ENCODE measurements at regions not wholly inside any gene's neighbourhood (a gene's known extent, or its start where the extent isn't known, plus 50 kb on each side); places are given as distances from the start of the nearest gene placed in this dataset.

DNA sequence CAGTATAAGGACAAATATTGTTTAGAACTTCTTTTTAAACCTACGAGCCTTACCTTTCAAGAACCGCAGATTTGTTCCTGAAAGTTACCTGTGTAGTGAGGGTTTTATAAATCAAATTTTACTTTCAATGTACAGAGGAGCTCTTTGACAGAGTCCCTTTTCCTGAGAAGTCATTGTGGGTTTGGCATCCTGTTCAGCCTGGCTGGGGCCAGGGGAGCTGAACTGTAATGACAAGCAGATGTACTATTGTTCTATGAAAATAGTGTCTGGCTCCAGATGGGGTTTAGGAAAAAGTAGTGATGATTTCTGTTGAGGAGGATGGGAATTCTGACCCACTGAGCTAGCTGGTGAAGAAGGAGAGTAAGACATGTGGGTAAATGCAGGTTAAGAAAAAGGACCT, 196.2 kb upstream of the PGRMC2 start:
- no peak for DNase-seq (ENCODE audit: low spot score)

DNA sequence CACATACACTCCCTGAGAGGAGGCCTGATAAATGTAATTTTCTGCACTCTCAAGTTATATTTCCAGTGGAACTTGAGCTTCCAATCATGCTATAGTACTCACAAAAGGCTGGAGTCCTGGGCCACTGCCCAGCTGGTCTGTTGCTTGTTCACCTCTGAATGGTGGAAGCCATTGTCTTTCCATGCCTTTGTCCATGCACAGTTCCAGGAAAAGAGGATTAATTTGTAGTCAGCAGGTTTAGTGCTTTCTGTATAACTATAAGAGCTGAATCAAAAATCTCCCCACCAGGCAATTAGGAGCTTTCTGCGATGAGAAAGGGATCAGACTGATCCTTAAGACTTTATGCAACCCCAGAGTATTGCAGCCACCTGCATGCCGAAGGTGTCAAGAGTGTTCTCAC, 195.4 kb upstream of the PGRMC2 start:
- no peak for DNase-seq (ENCODE audit: low spot score)

DNA sequence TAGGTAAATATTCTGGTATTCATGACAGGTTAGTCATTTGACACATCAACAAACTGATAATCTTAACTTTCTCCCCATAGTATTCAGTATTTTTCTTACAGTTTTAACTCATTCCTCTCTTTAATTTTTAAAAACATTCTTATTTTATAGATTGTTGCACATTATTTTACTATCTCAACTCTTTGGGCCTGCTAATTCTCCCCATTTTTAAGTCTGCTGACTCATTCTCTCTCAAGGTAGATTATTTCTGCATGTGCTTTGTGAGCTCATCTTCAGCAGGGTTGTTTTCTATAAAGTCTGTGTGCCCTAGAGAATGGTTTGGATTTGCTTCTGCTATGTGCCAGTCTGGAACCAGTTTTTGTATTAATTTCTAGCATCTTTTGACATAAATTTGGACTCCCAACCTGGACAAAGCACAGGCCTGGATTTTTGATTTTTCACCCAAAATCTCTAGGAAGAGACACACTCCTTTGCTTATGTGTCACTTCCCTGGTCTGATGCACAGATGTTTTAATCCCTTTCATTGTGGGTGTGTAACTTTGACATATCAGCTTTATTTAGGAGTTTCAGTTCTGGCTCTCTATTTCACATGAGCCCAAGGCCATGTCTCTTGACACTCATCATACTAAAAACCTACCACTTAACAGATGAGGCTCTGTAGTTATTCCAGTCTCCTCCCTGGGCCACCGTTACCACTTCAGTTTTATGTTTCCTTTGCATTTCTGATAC, 194.3 kb upstream of the PGRMC2 start:
- no peak for DNase-seq (ENCODE audit: low spot score)

DNA sequence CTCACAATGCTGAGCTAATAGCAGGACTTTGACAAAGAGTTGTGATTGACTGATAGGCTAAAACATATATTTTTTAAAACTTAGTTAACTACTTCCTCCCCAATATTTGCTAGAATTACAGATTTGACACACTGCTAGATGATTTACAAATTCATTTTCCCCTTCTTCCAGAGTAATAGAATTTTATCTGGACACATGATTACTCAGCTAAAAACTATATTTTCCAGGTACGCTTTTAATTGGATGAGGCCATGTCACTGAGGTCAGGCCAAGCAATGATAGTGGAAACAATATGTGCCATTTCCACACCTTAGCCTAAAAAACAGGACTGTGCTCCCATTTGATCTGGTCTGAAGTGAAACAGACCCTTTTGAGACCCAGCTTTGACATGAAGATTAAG, 193.3 kb upstream of the PGRMC2 start:
- DNase-seq (ENCODE audit: low spot score): no peak

DNA sequence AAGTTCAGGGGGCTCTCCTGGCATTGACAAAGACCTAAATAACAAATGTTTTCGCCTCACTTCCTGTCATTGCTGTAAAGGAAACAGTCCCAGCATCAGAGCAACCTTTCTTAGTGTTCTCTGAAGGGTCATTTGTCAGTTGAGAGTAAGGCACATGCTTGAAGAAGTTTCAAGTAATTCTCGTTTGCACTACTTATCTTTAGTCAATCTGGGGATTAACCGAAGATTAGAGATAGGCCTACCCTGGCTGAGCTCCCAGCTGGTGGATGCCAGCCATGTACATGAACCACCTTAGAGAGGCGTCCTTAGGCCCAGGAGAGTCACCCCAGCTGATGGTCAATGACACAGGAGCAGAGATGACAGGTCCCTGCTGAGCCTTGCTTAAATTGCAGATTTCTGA, 189.9 kb upstream of the PGRMC2 start:
- DNase-seq (ENCODE audit: low spot score): no peak

DNA sequence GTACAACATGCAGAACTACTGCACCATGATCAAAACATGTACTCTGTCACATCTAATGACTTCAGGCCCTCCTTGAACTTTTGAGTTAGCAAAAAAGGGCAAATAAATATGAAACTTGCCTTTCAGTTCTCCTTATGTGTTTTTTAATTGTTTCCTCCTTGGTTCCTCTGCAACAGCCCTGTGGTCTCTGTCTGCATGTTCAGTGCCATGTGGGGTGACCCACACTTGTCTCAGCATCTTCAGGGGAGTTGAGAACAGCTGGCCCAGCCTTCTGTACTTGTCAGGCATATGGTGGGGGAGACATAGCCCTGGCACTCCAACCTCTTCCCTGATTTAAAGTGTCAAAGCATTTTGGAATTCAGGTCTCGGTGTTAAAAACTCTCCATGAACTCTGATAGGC, 188.0 kb upstream of the PGRMC2 start:
- DNase-seq (ENCODE audit: low spot score): no peak

DNA sequence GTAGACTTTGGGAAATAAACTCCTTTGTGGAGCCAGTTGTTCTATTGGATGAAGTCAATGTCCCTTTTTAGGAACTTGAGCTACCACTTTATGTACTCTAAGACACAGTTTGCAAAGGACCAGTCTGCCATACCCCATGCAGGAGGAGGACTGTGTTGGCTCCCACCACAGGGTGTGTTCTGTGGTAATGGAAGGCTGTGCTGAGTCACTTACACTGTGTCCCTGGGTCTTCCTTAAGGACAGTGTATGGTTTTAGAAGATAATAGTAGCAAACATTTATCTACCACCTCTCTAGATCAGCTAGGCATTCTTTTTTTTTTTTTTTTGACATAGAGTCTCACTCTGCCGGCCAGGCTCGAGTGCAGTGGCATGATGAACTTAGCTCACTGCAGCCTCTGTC, 184.0 kb upstream of the PGRMC2 start:
- no peak for DNase-seq (ENCODE audit: low spot score)

DNA sequence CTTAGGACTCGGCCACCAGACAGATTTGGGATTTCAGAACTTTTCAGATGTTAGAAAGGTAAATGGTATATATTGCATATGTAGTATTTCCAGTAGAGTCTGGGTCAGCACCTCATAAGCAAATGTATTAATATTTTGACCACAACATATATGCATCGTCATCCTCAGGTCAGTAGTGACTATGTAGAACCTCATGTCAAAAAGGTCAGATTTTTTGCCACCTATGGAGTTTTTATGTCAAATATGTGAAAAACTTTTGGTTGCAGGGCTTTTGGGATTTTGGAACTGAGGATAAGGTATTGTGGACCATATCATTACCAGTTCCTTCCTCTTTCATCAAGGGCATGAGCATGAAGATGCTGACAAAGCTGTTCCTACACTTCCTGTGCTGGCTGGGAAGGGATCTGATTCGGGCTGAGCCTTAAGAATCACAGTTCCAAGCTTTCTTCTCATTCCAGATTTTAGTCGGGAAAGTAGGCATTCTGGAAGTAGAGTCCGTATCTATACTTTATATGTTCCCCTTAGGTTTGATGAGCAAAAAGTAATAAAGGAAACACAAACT, 183.0 kb upstream of the PGRMC2 start:
- DNase-seq (ENCODE audit: low spot score): no peak

DNA sequence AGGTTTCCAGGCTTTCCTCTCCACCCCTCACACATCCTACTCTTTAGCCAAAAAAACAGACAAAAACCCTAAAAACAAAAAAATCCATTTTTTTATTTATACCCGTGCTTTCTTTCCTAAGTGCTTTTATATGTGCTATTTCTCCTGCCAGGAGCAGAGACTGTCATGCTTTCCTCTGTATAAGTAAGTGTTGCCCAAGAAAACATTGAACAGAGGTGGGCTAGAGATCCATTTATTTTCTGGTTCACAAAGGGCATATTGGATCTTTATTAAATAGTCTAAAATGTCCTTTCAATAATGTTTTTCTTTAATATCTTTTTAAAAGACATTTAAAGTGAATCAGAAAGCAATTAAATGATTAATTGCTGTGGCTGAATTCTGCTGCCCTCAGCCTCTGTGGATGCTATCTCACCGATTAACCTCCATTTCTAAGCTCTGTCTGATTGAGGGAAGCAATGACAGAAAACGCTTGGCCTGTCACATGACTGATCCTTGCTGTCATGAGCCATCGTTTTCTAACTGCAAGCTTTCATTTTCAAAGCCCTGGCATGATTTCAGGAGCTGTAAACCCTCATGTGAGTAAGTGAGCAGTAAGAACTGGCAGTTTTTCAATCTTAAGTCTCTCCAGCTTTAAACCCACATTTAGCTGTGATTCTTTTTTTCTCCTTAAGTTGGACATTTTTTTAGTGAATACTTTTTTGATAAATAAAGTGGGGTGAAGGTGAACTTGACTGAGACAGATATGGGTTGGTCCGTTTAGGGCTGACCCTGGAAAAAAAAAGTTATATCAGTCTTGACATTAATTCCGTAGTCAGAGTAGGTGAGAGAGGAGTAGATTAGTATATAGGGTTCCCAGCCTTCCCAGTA, 180.7 kb upstream of the PGRMC2 start:
- DNase-seq (ENCODE audit: low spot score): no peak

DNA sequence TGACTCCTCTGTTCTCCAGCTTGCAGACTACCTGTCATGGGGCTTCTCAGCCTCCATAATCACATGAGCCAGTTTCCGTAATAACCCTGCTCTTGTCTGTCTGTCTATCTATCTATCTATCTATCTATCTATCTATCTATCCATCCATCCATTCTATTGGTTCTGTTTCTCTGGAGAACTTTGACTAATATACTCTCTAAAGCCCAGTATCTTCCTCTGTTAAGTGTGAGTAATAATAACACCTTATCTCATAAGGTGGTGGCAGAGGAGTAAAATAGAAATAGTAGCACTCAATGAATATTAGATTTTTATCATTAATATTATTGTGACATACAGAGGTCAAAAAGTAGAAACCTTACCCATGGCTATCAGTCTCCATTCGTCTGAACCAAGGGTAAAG, 177.9 kb upstream of the PGRMC2 start:
- no peak for DNase-seq (ENCODE audit: low spot score)

DNA sequence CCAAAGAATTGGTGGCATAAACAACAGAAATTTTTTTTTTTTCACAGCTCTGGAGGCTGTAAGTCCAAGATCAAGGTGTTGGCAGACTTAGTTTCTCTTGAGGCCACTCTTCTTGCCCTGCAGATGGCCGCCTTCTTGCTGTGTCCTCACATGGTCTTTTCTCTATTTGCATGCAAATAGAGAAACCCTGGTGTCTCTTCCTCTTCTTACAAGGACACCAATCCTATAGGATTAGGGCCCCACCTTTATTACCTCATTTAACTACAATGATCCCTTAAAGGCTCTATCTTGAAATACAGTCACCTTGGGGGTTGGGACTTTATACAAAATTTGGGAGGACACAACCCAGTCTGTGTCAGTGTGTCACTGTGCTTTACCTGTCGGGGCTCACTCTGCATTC, 175.4 kb upstream of the PGRMC2 start:
- DNase-seq (ENCODE audit: low spot score): no peak

DNA sequence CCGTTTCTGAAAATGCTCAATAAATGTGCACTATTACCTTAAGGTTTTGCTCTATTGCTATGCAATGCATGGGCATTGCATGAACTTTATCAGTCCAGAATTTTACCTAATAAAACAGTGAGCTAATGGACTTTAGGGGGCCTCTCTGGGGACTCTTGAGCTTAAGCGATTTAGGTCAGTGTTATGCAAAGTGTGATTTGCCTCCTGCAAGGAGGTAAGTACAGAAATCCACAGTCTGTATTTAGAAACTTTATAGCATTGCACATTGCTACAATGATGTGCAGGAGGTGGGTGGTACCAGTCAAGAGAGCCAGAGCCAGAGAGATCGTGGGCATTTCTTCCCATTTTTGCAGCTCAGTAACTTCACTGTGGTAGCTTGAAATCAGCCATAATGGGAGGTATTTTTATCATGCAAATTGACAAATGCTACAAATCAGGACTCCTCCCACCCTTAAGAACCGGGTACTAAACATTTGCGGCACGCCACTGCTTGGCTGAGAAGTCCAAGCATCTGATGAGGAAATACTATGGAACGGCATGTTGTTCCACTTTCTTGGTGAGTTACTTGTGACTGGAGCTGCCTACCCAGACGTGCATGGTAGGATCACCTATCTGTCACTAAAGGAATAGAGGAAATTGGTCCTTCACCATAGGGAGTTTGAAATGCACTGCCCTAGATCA, 174.6 kb upstream of the PGRMC2 start:
- no peak for DNase-seq (ENCODE audit: low spot score)

DNA sequence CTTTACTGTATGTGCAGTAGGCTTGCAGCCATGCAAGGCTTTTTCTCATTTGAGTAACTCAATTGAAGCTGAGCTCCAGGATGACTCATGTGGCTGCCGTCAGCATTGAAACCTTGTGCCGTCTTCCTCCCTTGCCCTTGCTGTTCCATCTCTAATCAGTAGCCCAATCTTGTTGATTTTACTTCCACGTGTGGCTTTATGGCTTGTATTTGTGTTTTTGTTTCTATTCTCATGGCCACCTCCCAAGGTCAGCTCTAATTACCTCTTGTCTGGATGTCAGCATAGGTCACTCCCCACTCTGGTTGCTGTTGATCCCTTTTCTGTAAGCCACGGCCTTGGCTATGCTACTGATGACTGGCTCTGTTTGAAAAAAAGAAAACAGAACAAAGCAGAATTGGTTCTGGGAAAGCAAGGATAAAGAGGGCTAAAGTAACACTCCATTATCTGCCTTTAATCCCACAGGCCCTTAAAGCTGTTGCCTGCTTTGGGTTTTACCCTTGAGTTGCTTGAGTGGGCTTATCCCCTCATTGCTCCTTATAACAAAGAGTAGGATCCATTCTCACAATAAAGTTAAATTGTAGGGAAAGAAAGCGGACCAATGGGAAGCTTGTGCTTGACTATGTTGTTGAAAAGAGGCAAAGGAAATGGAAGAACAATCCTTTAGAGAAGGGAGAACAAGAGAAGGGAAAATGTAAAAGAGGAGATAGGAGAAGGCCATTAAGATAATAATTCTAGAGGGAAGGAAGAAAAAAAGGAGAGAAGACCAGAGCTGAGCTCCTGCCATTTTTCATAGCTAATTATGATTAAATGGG, 173.9 kb upstream of the PGRMC2 start:
- no peak for DNase-seq (ENCODE audit: low spot score)

DNA sequence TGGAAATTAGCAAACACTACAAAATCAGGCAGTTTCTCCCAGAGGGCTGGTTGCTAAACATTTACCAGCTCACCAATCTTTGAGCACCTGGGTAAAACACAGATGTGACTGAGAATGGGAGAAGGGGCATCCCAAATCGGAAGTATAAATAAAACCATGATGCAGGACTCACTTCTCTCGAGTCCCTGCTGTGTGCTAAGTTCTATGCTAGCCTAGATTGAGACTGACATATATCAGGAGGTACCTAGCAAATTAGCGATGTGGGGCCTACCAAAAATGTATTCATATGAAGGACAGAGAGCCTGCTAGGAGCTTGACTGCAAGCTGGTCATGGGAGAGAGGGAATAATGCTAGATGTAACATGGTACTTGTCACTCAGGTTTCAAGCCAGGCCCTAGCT, 171.9 kb upstream of the PGRMC2 start:
- DNase-seq (ENCODE audit: low spot score): no peak

DNA sequence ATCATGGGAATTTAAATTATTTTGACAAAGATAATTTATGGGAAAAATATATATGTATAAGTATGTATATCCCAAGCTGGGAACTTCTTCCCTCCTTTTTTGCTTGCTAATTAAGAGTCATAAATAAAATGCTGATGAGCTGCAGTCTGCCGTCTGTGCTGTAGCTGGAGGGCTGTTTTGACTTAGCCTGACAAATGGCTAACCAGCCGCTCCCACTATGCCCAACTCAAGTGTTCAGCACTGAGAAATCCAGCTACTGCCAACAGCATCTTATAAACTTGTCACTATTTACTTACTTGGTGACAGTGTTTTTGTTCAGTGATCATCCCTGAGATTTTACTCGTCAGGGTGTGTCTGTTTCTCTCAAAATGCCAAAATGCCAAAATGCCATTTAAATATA, 171.2 kb upstream of the PGRMC2 start:
- DNase-seq (ENCODE audit: low spot score): no peak

DNA sequence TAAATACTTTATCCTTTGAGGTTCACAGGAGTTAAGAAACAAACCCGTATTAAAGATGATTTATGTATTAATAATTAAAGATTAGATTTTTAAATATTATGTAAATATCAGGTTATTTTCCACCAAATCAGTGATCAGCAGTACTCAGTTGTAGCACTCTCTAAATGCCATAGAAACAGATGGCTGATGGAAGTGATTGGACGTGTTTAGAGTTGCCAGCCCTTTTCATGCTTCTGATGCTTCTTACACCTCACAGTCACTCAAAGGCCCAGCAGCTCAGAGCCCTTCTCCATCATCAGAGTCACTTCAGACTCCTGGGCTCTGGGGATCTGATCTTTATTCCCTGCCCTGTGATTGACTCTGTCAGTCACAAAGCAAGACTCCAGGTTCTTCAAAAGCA, 170.1 kb upstream of the PGRMC2 start:
- DNase-seq (ENCODE audit: low spot score): no peak

DNA sequence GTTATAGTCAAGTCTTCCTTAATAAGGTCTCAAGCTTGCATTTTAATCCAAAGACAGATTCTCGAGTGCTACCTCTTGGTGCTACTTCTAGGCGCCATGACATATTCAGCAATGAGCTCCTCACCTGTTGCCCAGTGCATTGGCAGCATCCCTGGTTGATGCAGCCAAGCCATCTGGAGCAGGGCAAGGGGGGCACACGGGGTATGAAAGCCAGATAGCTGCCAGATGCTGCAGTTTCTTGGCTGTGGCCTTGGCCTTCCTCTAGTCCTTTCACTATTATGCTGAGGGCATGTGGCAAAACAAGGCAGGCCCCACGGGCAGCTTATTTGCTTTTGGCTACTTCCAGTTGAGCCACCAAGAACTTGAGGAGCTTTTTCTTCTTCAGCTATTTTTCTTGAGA, 168.6 kb upstream of the PGRMC2 start:
- no peak for DNase-seq (ENCODE audit: low spot score)

DNA sequence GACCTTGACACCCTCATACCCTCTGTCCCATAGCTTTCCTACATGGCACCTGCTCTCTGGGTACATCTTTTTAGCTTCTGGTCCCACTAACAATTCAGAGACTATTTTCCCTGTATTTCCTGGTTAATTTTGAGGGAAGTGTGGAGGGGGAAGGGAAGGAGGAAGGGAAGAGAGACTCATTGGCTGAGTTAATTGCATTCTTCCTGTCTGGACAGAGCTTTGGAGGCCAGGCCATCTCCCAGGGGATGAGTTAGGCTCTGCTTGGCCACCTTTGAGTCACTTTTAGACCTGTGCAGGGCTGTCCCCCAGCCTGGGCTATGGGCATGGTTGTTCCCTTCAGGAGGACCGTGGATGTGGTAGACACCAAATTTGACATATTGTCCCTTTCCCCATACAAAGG, 167.9 kb upstream of the PGRMC2 start:
- no peak for DNase-seq (ENCODE audit: low spot score)

DNA sequence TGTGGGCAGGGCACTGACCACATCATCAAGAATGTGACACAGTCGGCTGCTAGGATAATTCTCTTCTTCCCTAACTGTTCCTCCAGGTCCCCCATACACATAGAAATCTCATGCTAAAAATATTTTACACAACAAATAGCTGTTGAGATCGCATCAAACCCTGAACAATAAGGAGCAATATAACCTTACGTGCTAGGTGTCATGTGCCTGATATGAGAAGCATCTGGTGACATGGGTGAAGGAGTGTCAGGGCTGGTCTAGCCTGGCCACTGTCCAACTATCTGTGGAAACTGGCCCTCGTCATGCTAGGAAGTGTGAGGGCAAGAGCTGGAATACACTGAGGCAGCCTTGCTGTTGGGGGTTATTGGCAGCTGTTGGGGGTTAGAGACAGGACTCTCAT, 167.3 kb upstream of the PGRMC2 start:
- no peak for DNase-seq (ENCODE audit: low spot score)

DNA sequence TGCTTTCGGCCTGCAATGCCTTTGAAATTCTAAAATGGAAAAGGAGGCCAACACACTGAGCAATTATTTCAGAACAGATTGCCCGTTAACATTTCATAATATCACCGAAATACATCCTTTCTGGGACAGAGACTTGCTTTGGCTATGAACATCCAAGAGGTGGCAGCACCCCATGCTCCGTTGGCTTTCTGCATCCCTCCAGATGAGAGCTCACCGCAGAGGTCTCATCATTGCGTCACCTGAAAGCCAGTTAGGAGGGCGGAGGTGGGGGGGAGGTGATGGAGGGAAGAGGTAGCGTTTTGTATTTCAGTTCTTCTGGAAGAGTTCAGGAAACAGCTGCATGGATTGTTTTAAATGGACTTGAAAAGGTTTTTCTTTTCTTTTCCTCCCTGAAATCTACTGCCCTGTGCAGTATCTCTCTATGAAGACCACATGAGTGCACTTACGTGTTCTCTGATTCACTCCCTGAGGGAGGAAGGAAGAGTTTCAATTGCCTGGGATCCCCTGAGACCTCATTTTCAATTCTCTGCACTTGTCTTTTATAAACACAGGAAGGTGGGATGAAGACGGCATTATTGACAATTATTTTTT, 166.8 kb upstream of the PGRMC2 start:
- peak; percentile 41 for DNase-seq (ENCODE audit: low spot score)

DNA sequence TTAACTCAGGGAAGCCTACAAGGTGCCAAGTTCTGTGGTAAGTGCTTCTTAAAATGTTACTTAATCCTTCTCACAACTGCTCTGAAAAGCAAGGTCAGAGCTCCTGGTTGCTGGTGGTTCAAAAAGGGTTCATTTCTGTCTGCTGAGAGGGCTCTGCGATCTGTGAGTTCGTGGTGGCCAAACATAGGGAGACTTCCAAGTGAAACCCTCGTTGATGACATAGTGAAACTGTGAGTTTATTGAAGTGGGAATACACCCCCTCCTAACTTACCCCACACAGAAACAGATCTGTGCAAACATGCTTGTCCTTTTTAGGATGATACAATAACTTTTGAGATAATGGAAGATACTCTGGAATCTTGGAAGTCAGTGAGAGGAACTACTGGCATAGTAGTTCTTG, 164.8 kb upstream of the PGRMC2 start:
- no peak for DNase-seq (ENCODE audit: low spot score)
